T47D (cell line): ENCODE measurements at regions not wholly inside any gene's neighbourhood (a gene's known extent, or its start where the extent isn't known, plus 50 kb on each side); places are given as distances from the start of the nearest gene placed in this dataset.

ENCODE experiments used
- DNase-seq, 2 experiments: peaks; one replicate each; pipeline versions ENCODE4 v3.0.0 to v3.0.0-alpha.2; 2011 to 2012; ENCODE audit warnings: low read depth in 1 of 2, low spot score in 1 of 2
- JUND ChIP-seq: IDR thresholded peaks from 2 replicates; pipeline ENCODE4 v1.6.1; 2012; ENCODE audit warnings: low read depth
- in situ Hi-C: cut with HindIII; loops from 2 replicates; pipeline ENCODE4 v1.10.0; 2016; ENCODE audit warnings: low sequenced_read_pairs, low pct_unique_long_range_greater_than_20kb

DNA sequence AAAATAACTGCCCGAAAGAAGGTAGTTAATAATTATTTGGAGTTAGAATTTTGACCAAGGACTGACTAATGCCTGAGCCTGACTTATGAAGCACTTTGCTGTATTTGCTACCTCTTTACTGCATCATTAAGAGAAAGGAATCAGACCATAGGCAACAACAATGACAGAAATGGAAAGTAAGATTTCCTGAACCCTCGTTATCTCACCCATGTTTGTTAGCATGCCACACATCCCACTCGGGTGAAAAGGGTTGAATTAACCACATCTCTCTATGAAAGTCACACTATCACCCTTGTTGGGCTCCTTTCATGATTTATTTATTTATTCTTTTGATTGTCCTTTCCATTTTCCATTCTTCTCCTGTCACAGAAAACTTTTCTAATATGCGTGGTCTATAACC, 59.6 kb downstream of the OLIG3 start:
- in situ Hi-C loops = no loop called here
- no peak for DNase-seq
- TF ChIP-seq JUND = no peak

GRCh38 chr6:137432054-137432611, 62.1 kb downstream of the OLIG3 start:
- DNase-seq = no peak
- TF ChIP-seq JUND = no peak
- in situ Hi-C loops = no loop called here

DNA sequence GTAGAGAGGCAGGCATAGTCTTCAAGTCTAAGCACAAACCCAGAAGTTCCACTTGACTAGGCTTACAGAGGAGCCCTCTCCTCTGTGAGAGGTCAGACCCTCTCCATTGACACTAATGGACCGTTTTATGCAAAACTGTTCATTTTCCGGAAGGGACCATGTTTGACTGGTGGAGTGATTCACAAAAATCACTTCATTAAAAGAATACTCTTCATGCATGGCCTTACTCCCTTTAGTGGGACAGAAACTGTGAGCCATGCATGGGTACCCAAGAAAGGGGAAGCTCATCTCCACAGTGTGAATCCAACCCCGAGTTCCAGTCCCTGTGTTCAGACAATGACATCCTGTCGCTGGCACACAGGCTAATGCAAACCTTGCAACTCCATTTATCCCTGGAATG, 63.2 kb downstream of the OLIG3 start:
- DNase-seq = no peak
- TF ChIP-seq JUND = no peak
- in situ Hi-C loops = no loop called here

GRCh38 chr6:137427656-137428290, 66.4 kb downstream of the OLIG3 start:
- DNase-seq = no peak
- TF ChIP-seq JUND = no peak
- in situ Hi-C loops = no loop called here

DNA sequence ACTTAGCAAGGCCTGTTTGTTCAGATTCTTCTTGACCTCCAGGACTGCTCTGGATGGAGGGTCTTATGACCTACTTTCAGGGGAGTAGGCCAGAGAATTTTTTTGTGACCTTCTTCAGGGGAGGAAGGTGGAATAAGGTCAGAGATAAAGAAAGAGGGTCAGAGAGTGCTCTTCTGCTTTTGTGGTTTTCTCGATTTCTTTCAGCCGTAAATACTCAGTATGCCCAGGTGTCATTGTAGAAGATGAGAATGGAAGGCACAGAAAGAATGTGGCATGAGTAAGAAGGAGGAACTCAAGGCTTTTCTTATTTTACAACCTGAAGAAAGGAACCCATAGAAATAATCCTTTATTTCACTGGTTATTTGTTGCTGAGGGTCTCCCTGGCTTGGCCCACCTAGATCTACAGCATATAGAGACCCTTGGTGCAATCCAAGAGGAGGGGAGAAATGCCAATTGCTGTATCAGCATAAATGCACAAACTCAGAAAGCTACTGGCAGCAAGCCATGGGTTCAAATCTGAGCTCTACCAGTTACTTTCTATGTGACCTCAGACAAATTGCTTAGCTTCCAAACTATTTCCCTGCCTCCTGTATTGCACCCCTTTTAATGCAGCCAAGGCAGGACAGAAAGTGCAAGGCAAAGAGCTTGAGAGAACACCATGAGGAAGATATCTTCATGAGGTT, 68.0 kb downstream of the OLIG3 start:
- TF ChIP-seq JUND = no peak
- in situ Hi-C loops = no loop called here
- no peak for DNase-seq

DNA sequence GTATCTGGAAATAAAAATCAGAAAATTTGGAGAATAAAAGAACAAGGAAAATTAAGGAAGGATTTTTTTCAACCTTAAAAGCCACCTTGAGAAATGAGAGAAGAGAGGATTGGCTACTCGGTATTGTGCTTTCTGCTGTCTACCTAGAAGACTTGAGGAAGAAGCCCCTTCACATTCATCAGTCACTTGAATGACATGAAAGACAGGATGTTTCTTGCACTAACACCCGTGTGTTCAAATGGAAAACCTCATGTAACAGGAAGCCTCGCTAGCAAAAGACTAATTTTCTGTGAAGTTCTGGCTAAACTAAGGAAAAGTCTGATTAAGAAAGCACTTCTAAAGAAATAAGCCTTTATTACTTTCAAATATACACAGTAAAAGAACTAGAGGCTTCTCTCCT, 69.9 kb downstream of the OLIG3 start:
- DNase-seq = no peak
- TF ChIP-seq JUND = no peak
- in situ Hi-C loops = no loop called here

- no peak for DNase-seq
- no peak for TF ChIP-seq JUND
Observed at GRCh38 chr6:137423451-137424168, 70.6 kb downstream of the OLIG3 start.

GRCh38 chr6:137417396-137417795, 76.8 kb downstream of the OLIG3 start:
- in situ Hi-C loops = no loop called here
- DNase-seq = no peak
- no peak for TF ChIP-seq JUND

More at GRCh38 chr6:137423451-137424168, 70.6 kb downstream of the OLIG3 start:
- in situ Hi-C loops = no loop called here

DNA sequence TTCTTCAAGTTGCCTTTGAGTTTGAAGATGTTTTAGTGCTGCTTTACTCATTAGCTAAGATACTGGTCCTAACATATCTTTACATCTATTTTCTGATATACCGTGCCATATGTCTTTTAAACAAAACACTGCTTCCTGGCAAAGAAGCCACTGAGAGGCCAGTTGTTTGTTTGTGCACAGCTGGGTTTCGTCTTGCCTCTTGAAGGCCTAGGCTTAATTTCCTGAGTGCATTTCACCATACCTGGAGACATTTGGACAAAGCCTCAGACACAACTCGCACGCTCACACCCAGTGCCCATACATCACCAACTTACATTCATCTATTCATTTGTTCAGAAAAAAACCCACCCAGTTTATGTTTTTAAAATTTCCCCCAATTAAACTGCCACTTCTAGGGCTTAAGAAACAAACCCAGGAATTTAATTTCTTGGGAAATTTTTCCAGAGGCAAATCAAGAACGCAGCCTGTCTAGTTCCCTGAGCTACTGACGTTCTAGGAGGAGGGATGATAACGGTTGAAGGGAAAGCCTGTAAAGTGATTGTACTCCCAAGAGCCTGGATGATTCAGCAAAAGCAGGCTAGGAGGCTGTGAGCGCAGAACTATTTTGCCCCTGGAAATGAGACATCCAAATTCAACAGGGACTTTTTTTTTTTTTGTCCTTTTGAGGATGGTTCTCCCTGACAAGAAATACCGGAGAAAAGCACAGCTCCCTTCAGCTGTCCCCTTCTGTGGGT, 77.7 kb downstream of the OLIG3 start:
- no peak for TF ChIP-seq JUND
- no peak for DNase-seq
- in situ Hi-C loops = no loop called here

GRCh38 chr6:137415834-137416190, 78.4 kb downstream of the OLIG3 start:
- no peak for DNase-seq
- in situ Hi-C loops = no loop called here
- TF ChIP-seq JUND = no peak

- in situ Hi-C loops = no loop called here
- TF ChIP-seq JUND = no peak
- peak; percentile 7 to 74 for DNase-seq
Observed at GRCh38 chr6:137415127-137415833, 78.9 kb downstream of the OLIG3 start.

DNA sequence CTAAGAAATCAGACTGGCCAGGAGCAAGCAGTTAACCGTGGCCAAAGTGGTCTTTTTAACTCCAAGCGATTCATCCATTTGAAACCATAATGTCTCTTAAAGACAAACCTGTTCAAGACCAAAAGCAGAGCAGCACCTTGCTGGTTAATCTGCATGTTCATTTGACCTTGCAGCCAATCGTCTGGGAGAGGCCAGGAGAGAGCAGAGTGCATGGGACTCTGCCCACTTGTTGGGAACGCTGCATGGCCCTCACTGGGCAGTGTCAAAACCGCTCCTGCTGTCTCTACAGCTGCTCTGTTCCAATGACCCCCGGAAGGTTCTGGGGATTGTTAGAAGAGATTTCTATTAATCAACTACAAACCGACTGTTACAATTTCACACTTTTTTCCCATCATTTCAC, 79.6 kb downstream of the OLIG3 start:
- no peak for TF ChIP-seq JUND
- in situ Hi-C loops = no loop called here
- DNase-seq = no peak
